Prostate gland (tissue), 2 donors: ENCODE measurements at regions not wholly inside any gene's neighbourhood (a gene's known extent, or its start where the extent isn't known, plus 50 kb on each side); places are given as distances from the start of the nearest gene placed in this dataset.

Experiments used
- POLR2A ChIP-seq: fragments of 450-650 bp; IDR thresholded peaks from one replicate; pipeline ENCODE4 v1.6.1; 2016; ENCODE audit warnings: antibody characterized with exemption, mild to moderate bottlenecking
- TF ChIP-seq, protein P1 (sequence below), 4 experiments: fragments of 200-600 bp in 2 of 4; fragments of 450-650 bp in 2 of 4; sonication (generic) in 2 of 4; IDR thresholded peaks; 1 replicate in 3 of 4; 2 replicates in 1 of 4; pipeline ENCODE4 v1.5.1; 2016 to 2019; ENCODE audit warnings: antibody characterized with exemption in 4 of 4, mild to moderate bottlenecking in 2 of 4, moderate library complexity in 2 of 4

DNA sequence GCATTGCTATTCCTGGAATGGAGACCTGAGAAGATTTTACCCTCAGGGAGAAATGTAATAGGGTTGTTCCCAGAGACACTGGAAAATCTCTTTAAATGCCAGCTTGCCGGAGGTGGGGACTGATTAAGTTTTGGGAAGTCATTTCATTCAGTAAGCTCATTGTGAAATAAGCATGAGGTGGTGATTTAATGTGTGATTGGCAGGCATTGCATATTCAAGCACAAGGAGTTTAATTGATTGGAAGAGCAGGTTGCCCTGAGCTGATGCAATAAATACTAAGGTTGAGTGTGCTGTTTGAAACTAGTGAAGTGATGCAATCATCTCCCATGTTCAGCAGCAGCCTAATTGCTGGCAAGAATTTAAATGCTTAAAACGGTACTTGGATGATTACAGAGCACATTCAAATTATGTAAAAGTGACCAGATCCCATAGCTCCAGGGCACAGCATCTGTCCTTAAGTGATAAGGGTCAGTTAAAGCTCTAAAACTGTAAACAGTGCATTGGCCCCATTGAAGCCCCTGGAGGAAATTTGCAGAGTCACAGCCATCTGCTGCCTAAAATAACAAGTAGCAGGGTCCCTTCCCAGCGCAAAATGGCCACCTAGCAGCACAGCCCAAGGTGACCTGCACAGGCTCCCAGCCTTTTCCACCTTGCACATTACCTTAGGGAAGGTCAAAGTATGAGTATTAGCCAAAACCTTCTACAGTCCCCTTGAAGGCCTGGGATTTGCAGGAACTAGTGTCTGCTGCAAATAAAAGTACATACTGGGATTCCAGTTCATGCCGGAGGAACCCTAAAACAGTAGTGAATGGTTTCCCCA, 92.1 kb downstream of the CCDC71L start:
- TF ChIP-seq, protein P1, sequence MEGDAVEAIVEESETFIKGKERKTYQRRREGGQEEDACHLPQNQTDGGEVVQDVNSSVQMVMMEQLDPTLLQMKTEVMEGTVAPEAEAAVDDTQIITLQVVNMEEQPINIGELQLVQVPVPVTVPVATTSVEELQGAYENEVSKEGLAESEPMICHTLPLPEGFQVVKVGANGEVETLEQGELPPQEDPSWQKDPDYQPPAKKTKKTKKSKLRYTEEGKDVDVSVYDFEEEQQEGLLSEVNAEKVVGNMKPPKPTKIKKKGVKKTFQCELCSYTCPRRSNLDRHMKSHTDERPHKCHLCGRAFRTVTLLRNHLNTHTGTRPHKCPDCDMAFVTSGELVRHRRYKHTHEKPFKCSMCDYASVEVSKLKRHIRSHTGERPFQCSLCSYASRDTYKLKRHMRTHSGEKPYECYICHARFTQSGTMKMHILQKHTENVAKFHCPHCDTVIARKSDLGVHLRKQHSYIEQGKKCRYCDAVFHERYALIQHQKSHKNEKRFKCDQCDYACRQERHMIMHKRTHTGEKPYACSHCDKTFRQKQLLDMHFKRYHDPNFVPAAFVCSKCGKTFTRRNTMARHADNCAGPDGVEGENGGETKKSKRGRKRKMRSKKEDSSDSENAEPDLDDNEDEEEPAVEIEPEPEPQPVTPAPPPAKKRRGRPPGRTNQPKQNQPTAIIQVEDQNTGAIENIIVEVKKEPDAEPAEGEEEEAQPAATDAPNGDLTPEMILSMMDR (IDR thresholded peaks at IDR 0.05), result no peak
- no peak for TF ChIP-seq POLR2A
